Adipose tissue (tissue), 3 donors: ENCODE measurements at regions not wholly inside any gene's neighbourhood (a gene's known extent, or its start where the extent isn't known, plus 50 kb on each side); places are given as distances from the start of the nearest gene placed in this dataset.
"Not testable (repeated sequence)": the region's sequence is repeated elsewhere in the genome, so short reads cannot be mapped to it uniquely, and the experiment has no call there.

Experiments
- H3K27ac ChIP-seq: one replicate; pipeline ENCODE4 v1.5.1; 2013; ENCODE audit warnings: low read depth, low read length
- WGBS, 3 donors: extraction: QIAGEN DNeasy Blood & Tissue Kit; methylation state at CpG; one replicate each; pipeline ENCODE4 v1.1.7; 2013; 5-methylcytosine and 5-hydroxymethylcytosine counted together
- donor health status: healthy with polysubstance abuse.
- donor health status: Bipolar disorder and iron deficiency.
- donor health status: healthy.

DNA sequence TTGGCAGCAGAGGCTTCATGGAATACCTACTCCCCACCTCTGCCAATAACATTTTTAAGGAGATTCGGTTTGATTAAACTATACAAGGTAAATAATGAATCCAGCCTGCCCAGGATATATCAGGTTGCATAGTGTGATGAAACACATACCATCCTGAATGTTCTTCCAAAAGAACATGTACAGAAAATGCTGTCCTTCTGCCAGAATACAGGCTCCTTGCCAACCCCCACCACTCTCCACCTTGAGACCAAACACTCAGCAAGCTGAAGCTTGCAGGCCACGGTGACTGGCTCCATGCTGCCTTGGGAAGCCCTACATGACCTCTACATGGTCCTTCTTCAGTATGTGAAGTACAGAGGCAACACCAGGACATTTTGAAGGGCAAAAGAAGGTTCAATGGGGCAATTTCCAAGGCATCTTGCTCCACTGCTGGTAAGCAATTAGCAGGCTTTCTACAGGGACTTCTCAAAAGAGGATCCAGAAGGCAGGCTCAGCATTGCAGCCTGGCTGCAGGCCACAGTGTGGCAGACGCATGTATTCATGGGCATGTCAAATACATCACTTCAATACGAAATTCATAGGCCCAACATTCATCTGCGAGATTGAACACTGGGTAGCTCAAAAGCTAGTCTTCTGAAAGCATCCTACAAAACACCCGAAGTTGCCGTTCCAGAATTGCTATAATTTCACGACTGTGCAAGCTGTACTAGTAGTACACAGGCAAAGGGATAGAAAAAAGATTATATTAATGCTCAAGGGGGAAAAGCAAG lies 62.4 kb upstream of the SERP2 start:
- no peak overlapping the region for H3K27ac ChIP-seq
- WGBS, 3 donors = 68 to 79% (median 79%) methylated on average over 8 of the region's 8 CpGs

DNA sequence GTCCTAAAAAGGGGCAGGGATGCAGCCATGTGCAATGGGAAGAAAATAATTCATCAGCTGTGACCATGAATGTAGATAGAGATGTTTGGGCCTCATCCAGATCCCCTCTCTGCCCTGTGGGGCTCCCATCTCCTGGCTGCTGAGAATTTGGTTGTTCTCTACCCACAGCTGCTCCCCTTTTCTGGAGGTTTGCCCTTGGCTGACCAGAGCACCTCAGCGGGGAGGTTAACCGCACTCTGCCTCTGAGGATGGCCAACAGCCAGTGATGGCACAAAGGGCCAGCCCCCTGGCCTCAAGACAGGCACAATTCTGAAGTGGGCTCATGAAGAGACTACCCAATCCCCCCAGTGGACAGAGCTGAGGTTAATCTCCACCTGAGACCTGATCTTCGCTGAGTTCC lies 61.5 kb upstream of the SERP2 start:
- WGBS, 3 donors = 94 to 97% (median 94%) methylated on average over 3 of the region's 3 CpGs

DNA sequence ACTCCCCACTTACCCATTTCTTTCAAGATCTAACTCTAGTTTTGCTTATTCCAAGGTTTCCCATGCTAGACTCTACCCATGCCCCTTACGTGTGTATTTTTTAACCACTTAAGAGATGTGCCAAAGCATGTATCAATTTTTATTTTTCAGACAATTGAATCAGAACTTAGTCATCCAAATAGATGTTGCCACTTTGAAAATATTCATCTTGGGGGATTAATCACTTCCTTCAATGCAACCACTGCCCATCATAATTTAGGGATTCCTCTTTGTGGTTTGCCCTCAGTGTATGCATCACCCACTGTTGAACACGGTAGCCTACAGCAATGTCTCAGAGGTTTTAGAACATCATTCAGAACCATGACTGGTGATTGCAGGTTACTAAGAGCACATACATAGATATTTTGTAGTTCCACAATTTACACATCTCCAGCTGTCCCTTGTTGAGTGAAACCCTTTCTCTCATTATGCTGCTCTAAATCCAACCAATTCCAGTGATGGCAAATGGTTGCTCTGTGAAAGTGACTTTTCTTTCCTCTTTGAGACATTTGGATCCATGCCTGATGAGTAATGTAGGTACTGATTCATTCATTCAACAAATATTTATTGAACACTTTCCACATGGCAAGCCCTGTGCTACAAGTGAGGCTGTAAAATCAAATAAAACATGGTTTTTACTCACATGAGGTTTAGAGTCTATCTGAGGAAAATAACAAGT lies 60.6 kb upstream of the SERP2 start:
- no peak overlapping the region for H3K27ac ChIP-seq
- 69 to 92% (median 92%) methylated on average over 2 of the region's 2 CpGs for WGBS, 3 donors

More for the DNA sequence above, 61.5 kb upstream of the SERP2 start:
- H3K27ac ChIP-seq = no peak overlapping the region

DNA sequence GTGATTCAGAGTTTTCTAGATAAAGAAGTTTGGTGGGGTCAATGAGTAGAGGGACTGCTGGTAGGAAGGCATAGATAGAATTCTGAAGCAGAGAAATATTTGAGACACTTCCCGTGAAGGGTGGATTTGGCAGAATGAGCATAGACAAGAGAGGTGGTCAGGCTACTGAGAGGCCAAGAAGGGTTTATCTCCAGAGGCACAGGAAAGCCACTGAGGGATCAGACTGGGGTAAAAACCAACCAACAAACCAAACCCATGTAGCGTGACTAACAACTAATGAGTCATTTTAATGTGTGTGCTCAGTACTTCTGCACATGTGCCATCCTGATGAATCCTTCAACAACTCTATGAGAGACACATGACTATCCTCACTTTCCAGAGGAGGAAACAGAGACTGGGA lies 60.0 kb upstream of the SERP2 start:
- WGBS, 3 donors = 86 to 90% (median 88%) methylated on average over 2 of the region's 2 CpGs
- H3K27ac ChIP-seq = no peak overlapping the region

DNA sequence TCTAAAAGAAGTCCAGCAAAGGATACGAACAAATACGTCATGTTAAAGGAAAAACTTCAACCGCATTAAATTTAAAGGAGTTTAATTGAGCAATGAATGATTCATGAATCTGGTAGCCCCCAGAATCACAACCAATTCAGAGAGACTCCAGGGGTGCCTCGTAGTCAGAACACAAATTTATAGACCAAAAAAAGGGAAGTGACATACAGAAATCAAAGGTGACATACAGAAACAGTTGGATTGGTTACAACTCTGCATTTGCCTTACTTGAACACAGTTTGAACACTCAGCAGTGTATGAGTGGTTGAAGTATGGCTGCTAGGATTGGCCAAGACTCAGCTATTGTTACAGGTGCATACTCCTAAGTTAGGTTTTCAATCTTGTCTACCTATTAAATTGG lies 59.5 kb upstream of the SERP2 start:
- 84 to 93% (median 86%) methylated on average over 4 of the region's 4 CpGs for WGBS, 3 donors
- not testable (repeated sequence) for H3K27ac ChIP-seq

DNA sequence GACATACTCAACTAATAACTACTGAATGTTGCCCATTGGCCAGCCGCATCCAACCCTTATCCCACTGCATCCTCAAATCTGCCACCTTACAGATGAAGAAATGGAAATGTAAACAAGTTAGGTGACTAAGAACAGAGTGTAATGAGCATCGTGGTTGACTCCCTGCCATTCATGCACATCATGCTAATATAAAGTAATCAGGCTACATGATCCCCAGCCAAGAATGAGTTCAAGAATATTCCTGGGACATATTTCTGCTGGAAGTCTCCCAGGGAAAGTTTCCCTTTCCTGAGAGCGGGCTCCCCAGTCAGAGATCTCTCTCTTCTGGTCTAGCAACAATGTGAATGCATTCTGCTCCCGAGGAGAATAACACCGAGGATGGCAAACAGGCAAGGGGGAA lies 55.9 kb upstream of the SERP2 start:
- WGBS, 3 donors = 60 to 70% (median 67%) methylated on average over 5 of the region's 5 CpGs
- H3K27ac ChIP-seq = no peak overlapping the region

DNA sequence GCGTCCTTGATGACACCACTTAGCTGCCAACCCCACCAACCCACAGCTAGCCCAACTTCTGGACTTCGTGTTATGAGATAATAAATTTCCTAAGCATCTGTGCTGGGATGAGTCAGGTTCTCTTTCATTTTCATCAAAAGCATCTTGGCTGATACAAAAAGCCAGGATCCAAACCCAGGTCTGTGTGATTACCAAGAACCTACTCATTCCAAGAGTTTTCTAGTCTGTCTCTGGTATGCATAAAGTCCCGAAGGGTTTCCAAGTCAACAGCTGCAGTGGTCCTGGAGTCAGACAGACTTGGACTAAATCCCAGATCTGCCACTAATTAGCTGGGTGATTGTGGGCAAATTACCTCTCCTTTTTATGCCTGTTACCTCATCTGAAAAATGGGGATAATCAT lies 55.5 kb upstream of the SERP2 start:
- H3K27ac ChIP-seq = no peak overlapping the region
- WGBS, 3 donors = 66 to 71% (median 66%) methylated on average over 3 of the region's 3 CpGs

DNA sequence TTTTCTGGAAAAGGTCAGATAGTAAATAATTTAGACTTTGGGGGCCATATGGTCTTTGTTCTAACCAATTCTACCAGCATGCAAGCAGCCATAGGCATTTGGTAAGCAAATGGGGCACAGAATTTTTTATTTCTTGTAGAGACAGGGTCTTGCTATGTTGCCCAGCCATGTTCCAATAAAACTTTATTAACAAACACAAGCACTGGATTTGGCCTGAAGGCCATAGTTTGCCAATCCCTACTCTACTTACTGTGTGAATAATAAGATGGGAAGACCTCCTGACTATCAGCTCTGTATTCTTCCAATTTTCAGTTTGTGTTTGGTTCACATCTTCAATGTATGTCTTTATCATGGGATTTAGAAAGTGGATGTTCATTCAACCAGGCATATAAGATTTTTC lies 53.0 kb upstream of the SERP2 start:
- no peak overlapping the region for H3K27ac ChIP-seq

DNA sequence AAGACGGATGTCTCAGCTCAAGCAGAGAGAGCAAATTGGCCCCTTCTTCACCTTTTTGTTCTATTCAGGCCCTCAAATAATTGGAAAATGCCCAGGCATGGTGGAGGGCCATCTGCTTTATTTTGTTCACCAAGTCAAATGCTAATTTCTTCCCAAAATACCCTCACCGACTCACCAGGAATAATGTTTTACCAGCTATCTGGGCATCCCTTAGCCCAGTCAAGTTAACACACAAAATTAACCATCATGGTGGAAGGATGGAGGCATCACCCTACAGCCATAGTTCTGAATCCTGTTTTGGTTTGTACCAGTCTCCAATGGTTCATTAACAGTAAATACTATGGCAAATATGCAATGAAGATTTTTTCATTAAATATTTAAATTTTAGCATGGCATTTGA lies 51.7 kb upstream of the SERP2 start:
- no peak overlapping the region for H3K27ac ChIP-seq
- 88 to 100% (median 90%) methylated on average over 2 of the region's 2 CpGs for WGBS, 3 donors

DNA sequence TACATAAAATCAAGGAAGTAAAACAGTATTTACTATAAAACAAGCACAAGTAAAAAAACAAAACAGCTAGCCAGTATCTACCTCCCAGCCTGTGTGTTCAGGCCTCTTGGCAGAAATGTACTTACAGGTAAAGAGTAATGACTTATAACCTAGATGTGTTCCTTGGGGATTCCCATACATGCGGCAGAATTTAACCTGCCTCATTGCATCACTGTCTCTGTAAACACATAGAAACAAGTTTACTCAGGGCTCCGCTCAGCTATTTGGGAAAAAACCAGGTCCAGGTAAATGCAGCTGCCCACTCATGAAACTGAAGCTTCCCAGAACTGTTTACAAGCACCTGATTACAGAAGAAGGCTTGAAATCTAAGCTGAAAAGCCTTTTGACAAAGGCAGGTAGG lies 50.7 kb upstream of the SERP2 start:
- H3K27ac ChIP-seq = no peak overlapping the region
- WGBS, 3 donors = 71 to 95% (median 89%) methylated on average over 2 of the region's 2 CpGs

DNA sequence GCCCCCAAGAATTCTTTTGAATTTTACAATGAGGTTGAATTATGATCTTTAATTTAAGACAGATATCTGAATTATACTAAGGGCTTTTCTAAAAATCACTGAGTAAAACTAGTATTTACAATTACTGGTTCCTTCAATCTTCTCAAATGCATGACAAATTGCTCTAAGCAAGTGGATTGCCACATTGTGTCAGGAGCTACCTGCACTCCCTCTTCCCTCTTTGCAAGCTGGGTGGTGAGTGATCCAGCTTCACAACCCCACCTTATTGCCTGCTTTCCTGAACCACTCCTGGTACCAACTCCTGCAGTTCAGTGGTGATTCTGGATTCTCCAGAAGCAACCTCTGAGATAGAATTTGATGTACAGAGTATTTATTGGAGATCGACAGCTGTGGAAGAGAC lies 49.9 kb upstream of the SERP2 start:
- 89 to 97% (median 93%) methylated on average over 1 of the region's 1 CpG for WGBS, 3 donors
- no peak overlapping the region for H3K27ac ChIP-seq
